GM12878 (cell line): ENCODE measurements at regions not wholly inside any gene's neighbourhood (a gene's known extent, or its start where the extent isn't known, plus 50 kb on each side); places are given as distances from the start of the nearest gene placed in this dataset.

Experiments
- ATAC-seq: fragments of 200-7000 bp; cut with Tn5 transposase; 3 replicates; pipeline ENCODE4 v1.9.1; 2020; ENCODE audit warnings: mild to moderate bottlenecking, moderate library complexity
- BruUV-seq: library from RNA; stranded (reverse); fragments of 400-500 nt; replicated peaks from 2 replicates; lab custom pipeline; 2021; lab: Mats Ljungman, UMichigan
- CTCF ChIA-PET: fragments of 300-600 bp; sonication (Branson Sonifier 250); formaldehyde crosslinking; extraction: SDS; loops from one replicate; lab custom pipeline; 2021; ENCODE audit warnings: inconsistent platforms; lab: Yijun Ruan, JAX
- POLR2A ChIA-PET: fragments of 350-600 bp; formaldehyde crosslinking; extraction: SDS; loops from one replicate; lab custom pipeline; 2021; ENCODE audit warnings: inconsistent platforms; lab: Charles Lee
- RAD21 ChIA-PET: fragments of 300-600 bp; sonication (Branson Sonifier 250); formaldehyde crosslinking; loops from one replicate; lab custom pipeline; 2023; ENCODE audit warnings: antibody characterized with exemption; ENCODE audit not compliant: unreplicated experiment; lab: Charles Lee
- SMC1A ChIA-PET: fragments of 300-600 bp; sonication (Branson Sonifier 250); formaldehyde crosslinking; loops from one replicate; lab custom pipeline; 2023; ENCODE audit not compliant: unreplicated experiment, uncharacterized antibody; lab: Charles Lee
- DNase-seq: peaks from one replicate; pipeline ENCODE4 v3.0.0-alpha.2; 2011; ENCODE audit warnings: low read depth, low spot score
- FAIRE-seq: peaks from 3 replicates; lab custom pipeline; 2011; peaks lifted over from hg19 to GRCh38; lab: Jason Lieb, UNC
- H2AFZ ChIP-seq: 2 replicates; pipeline ENCODE4 v1.6.0; 2011; ENCODE audit warnings: low read depth, low read length, control low read depth; ENCODE audit not compliant: control insufficient read depth
- H3K27ac ChIP-seq: 2 replicates; pipeline ENCODE4 v1.5.1; 2011; ENCODE audit warnings: control low read depth; ENCODE audit not compliant: control insufficient read depth, insufficient read depth
- H3K27me3 ChIP-seq, 2 experiments: replicated peaks in 1 of 2; 2 replicates each; pipeline versions ENCODE4 v1.6.0 to v1.6.1; 2011; ENCODE audit warnings: low read length in 1 of 2; ENCODE audit not compliant: control insufficient read depth in 2 of 2, insufficient read depth in 2 of 2
- H3K36me3 ChIP-seq, 2 experiments: 2 replicates each; pipeline ENCODE4 v1.5.1; 2011; ENCODE audit warnings: low read length in 1 of 2; ENCODE audit not compliant: control insufficient read depth in 2 of 2, insufficient read depth in 2 of 2
- H3K4me1 ChIP-seq: 2 replicates; pipeline ENCODE4 v1.6.1; 2011; ENCODE audit warnings: mild to moderate bottlenecking, low read length, moderate library complexity, mixed read lengths; ENCODE audit not compliant: control insufficient read depth, insufficient read depth
- H3K4me2 ChIP-seq: 2 replicates; pipeline ENCODE4 v1.6.0; 2011; ENCODE audit warnings: control low read depth; ENCODE audit not compliant: control insufficient read depth, insufficient read depth
- H3K4me3 ChIP-seq: fragments of 200-600 bp; sonication (generic); 2 replicates; pipeline ENCODE4 v1.5.1; 2016
- H3K79me2 ChIP-seq: 2 replicates; pipeline ENCODE4 v1.6.0; 2011; ENCODE audit warnings: low read length; ENCODE audit not compliant: control insufficient read depth, insufficient read depth
- H3K9ac ChIP-seq: 2 replicates; pipeline ENCODE4 v1.8.0; 2011; ENCODE audit warnings: low read length, control low read depth, mixed read lengths; ENCODE audit not compliant: control insufficient read depth, insufficient read depth
- H3K9me3 ChIP-seq: replicated peaks from 3 replicates; pipeline ENCODE4 v1.5.1; 2011; ENCODE audit warnings: mild to moderate bottlenecking, low read length; ENCODE audit not compliant: control insufficient read depth, insufficient read depth
- H4K20me1 ChIP-seq: 2 replicates; pipeline ENCODE4 v1.6.0; 2011; ENCODE audit not compliant: control insufficient read depth, insufficient read depth
- CBFB ChIP-seq: IDR thresholded peaks from 2 replicates; pipeline ENCODE4 v1.6.1; 2016; ENCODE audit warnings: antibody characterized with exemption, low read depth
- DPF2 ChIP-seq: fragments of 450-650 bp; IDR thresholded peaks from 2 replicates; pipeline ENCODE4 v1.6.1; 2017; ENCODE audit warnings: mild to moderate bottlenecking
- EED ChIP-seq: sonication (generic); IDR thresholded peaks from 2 replicates; pipeline ENCODE4 v1.6.1; 2016; ENCODE audit warnings: antibody characterized with exemption, low read depth
- ETV6 ChIP-seq, 2 experiments: fragments of 450-650 bp in 1 of 2; IDR thresholded peaks in 1 of 2; conservative IDR thresholded peaks in 1 of 2; 2 replicates each; pipeline ENCODE4 v1.6.1; 2014; ENCODE audit warnings: antibody characterized with exemption in 1 of 2, borderline replicate concordance in 1 of 2, low read depth in 1 of 2, mild to moderate bottlenecking in 1 of 2, moderate library complexity in 1 of 2
- KAT2A ChIP-seq: conservative IDR thresholded peaks from 2 replicates; pipeline ENCODE4 v1.6.1; 2011; ENCODE audit warnings: low read depth, low read length; ENCODE audit not compliant: control insufficient read depth
- MAX ChIP-seq: IDR thresholded peaks from 2 replicates; pipeline ENCODE4 v1.6.1; 2012; ENCODE audit warnings: low read depth, low read length, improper control_type of control experiment
- MYC ChIP-seq: IDR thresholded peaks from 2 replicates; pipeline ENCODE4 v1.6.1; 2011; ENCODE audit warnings: mild to moderate bottlenecking, low read length, moderate library complexity, inconsistent platforms; ENCODE audit not compliant: insufficient read depth, insufficient replicate concordance, insufficient read length, severe bottlenecking
- POLR2AphosphoS2 ChIP-seq: IDR thresholded peaks from 2 replicates; pipeline ENCODE4 v1.6.1; 2011; ENCODE audit warnings: low read depth, mild to moderate bottlenecking, low read length, improper control_type of control experiment, moderate library complexity
- REST ChIP-seq: IDR thresholded peaks from 2 replicates; pipeline ENCODE4 v1.6.1; 2012; ENCODE audit warnings: mild to moderate bottlenecking, low read depth, low read length
- SIX5 ChIP-seq: IDR thresholded peaks from 2 replicates; pipeline ENCODE4 v1.6.1; 2011; ENCODE audit warnings: mild to moderate bottlenecking, low read depth, low read length, moderate library complexity; ENCODE audit not compliant: severe bottlenecking
- SUPT20H ChIP-seq: IDR thresholded peaks from 2 replicates; pipeline ENCODE4 v1.6.1; 2011; ENCODE audit warnings: low read depth, mild to moderate bottlenecking, low read length, moderate library complexity, borderline replicate concordance; ENCODE audit not compliant: control insufficient read depth
- SUZ12 ChIP-seq: fragments of 200-600 bp; sonication (generic); IDR thresholded peaks from one replicate; pipeline ENCODE4 v1.6.1; 2018; ENCODE audit warnings: antibody characterized with exemption, mild to moderate bottlenecking; ENCODE audit not compliant: unreplicated experiment
- YY1 ChIP-seq: IDR thresholded peaks from 2 replicates; pipeline ENCODE4 v1.6.1; 2011; ENCODE audit warnings: low read depth, mild to moderate bottlenecking, low read length
- ZBED1 ChIP-seq: IDR thresholded peaks from 2 replicates; pipeline ENCODE4 v1.6.1; 2016; ENCODE audit warnings: borderline replicate concordance
- ZBTB4 ChIP-seq: fragments of 450-650 bp; formaldehyde crosslinking; IDR thresholded peaks from 2 replicates; pipeline ENCODE4 v1.4.0; 2022; ENCODE audit warnings: mild to moderate bottlenecking, moderate library complexity
- ZNF384 ChIP-seq: IDR thresholded peaks from 2 replicates; pipeline ENCODE4 v1.6.1; 2012; ENCODE audit warnings: low read depth, mild to moderate bottlenecking, low read length, improper control_type of control experiment, borderline replicate concordance
- WGBS: methylation state at CpG from one replicate; pipeline ENCODE4 v1.1.6; 2016; ENCODE audit warnings: low lambda C conversion rate; ENCODE audit not compliant: insufficient replicate concordance, insufficient coverage; ENCODE audit errors: missing lambda C conversion rate; 5-methylcytosine and 5-hydroxymethylcytosine counted together
- in situ Hi-C: fragments of 300-500 bp; cut with MboI; formaldehyde crosslinking; loops from 9 replicates; pipeline ENCODE4 v1.14.3; 2018; ENCODE audit warnings: mixed read lengths
- intact Hi-C: fragments of 100-400 bp; cut with micrococcal nuclease; formaldehyde crosslinking; loops from one replicate; pipeline ENCODE4 v1.14.2; 2022; ENCODE audit not compliant: unreplicated experiment

GRCh38 chr13:90564096-90564495, 783.4 kb upstream of the MIR17HG start:
- Histone ChIP-seq H4K20me1 (no peaks in the 10 kb centered on the region), H2AFZ (no peak overlapping the region), H3K4me1 (no peaks in the 10 kb centered on the region), H3K4me2 (no peak overlapping the region), H3K4me3 (no peak overlapping the region), H3K36me3 (no peaks in the 10 kb centered on the region), H3K27me3 (no peaks in the 10 kb centered on the region), H3K27ac (no peak overlapping the region), H3K79me2 (no peaks in the 10 kb centered on the region), H3K9ac (no peak overlapping the region), H3K9me3 (no peaks in the 10 kb centered on the region)
- intact Hi-C loops, result no loop called here
- ChIA-PET RAD21 (no interaction called here), CTCF (no interaction called here), SMC1A (no interaction called here), POLR2A (no interaction called here)
- 11% methylated on average over 7 of the region's 7 CpGs for WGBS
- DNase-seq (no peak), ATAC-seq (no peak), FAIRE-seq (no peak)
- no TSS peak for BruUV-seq
- in situ Hi-C loops, result no loop called here
- TF ChIP-seq MAX (no peak), SIX5 (no peak), POLR2AphosphoS2 (no peak), REST (no peak), SUPT20H (no peak), ZBED1 (no peak), MYC (no peak), ETV6 (conservative IDR thresholded peaks at IDR 0.05 in 1 of 2, IDR thresholded peaks at IDR 0.05 in 1 of 2; ENCODE audit: borderline replicate concordance in 1 of 2, low read depth in 1 of 2) (no peak), ZNF384 (no peak), EED (no peak), SUZ12 (no peak), ZBTB4 (CRISPR knock-in tag) (no peak), KAT2A (no peak), DPF2 (no peak), YY1 (no peak), CBFB (no peak)
